ENCODE measurements at regions not wholly inside any gene's neighbourhood (a gene's known extent, or its start where the extent isn't known, plus 50 kb on each side); places are given as distances from the start of the nearest gene placed in this dataset.

DNA sequence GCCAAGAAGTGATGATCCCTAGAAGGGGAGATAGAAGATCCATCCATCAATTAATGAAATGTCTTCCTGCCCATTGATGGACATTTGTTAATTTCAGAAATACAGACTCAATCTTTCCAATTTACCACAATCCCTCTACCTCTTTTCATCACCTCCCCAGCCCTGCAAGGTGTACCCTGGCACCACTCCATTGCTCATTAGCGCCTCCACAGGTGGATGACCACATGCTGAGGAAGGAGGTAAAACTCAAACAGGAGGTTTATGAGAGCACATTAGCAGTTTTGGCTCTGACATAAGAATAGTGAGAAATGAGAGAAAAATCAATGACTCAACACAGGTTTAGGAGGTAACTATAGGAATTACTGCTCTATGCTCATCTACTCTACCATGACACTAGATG is 208.0 kb downstream of the C1D start:
- TF ChIP-seq, protein P1, sequence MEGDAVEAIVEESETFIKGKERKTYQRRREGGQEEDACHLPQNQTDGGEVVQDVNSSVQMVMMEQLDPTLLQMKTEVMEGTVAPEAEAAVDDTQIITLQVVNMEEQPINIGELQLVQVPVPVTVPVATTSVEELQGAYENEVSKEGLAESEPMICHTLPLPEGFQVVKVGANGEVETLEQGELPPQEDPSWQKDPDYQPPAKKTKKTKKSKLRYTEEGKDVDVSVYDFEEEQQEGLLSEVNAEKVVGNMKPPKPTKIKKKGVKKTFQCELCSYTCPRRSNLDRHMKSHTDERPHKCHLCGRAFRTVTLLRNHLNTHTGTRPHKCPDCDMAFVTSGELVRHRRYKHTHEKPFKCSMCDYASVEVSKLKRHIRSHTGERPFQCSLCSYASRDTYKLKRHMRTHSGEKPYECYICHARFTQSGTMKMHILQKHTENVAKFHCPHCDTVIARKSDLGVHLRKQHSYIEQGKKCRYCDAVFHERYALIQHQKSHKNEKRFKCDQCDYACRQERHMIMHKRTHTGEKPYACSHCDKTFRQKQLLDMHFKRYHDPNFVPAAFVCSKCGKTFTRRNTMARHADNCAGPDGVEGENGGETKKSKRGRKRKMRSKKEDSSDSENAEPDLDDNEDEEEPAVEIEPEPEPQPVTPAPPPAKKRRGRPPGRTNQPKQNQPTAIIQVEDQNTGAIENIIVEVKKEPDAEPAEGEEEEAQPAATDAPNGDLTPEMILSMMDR (IDR thresholded peaks at IDR 0.05; ENCODE audit: insufficient read depth, low read depth, low read length, missing control alignments) = peak; percentile 26
- no peak overlapping the region for H3K4me3 ChIP-seq (ENCODE audit: low read length)
- no peak for DNase-seq (ENCODE audit: low read depth)

DNA sequence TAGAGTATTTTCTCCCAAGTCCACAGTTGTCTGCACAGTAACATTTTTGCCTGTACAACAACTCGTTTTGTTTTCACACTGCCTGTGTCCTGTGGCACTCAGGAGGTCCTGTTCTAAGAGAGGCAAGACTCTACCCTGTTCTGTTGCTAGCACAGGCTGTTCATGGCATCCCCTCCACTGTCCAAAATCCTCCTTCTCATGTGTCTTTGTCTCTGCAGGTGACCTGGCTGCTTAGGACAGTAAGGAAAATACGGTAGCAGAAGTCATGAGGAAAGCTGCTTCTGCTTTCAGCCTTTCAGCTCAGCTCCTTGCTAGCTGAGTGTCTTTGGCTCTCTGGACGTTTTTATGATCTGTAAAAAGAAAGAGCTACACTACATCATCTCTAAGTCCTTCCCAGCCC is 205.9 kb downstream of the C1D start:
- TF ChIP-seq, protein P1 (IDR thresholded peaks at IDR 0.05; ENCODE audit: insufficient read depth, low read depth, low read length, missing control alignments) = no peak
- DNase-seq (ENCODE audit: low read depth) = no peak
- H3K4me3 ChIP-seq (ENCODE audit: low read length) = no peak overlapping the region

DNA sequence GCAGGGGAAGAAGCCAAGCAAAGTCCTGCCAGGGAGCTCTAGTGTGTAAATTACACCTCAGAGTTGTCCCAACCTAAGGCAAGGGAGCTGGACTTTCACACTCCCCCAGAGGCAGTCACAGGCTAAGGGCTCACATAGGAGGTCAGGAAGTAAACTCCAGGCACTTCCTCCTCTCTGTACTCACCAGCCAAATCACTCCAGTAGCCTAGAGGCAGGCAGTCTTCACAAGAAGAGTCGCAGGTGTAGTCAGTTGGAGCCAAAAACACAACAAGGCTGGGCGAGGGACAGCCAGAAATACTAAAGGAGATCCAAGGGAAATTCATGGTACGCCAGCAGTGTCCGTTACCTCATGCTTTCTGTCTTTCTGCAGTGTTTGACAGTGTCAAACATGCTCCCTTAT is 205.0 kb downstream of the C1D start:
- TF ChIP-seq, protein P1 (IDR thresholded peaks at IDR 0.05; ENCODE audit: insufficient read depth, low read depth, low read length, missing control alignments) = no peak
- no peak overlapping the region for H3K4me3 ChIP-seq (ENCODE audit: low read length)
- DNase-seq (ENCODE audit: low read depth) = no peak

DNA sequence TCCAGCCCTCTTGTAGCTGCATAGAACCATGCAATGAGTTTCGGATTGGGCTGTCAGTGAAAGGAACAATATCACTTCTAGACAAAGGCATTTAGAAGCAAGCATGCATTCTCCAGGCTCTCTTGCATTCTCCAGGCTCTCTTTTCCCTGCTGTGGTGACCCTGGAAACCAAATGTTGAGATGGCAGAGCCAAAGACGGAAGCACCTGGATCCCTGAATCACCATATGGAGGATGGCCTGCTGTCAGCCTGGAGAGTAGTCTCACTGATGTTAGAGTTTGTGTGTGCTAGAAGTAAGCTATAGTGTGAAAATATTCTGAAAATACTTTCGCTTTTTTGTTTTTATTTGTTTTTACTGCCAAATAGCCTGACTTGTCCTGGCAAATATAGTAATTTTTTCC is 203.9 kb downstream of the C1D start:
- no peak for DNase-seq (ENCODE audit: low read depth)
- TF ChIP-seq, protein P1 (IDR thresholded peaks at IDR 0.05; ENCODE audit: insufficient read depth, low read depth, low read length, missing control alignments) = no peak

DNA sequence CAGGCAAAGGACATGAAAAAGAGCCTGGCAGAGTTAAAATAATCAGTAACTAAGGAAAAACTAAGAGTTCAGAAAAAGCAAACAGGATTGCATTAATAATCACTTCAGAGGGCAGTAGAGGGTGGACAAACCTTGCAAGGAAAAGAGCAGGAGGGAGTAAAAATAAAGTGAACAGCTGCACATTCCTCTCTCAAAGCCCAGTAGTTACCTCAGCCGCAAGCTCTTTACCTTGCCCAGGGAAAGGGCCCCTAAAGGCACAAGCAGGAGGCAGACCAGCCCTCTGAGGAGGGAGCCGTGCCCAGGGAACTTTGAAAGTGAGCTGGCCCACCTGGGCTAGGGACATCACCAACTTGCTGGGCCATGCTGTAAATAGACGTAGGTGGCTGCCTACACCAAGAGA is 196.9 kb downstream of the C1D start:
- no peak for DNase-seq (ENCODE audit: low read depth)
- TF ChIP-seq, protein P1 (IDR thresholded peaks at IDR 0.05; ENCODE audit: insufficient read depth, low read depth, low read length, missing control alignments) = no peak
- no peak overlapping the region for H3K4me3 ChIP-seq (ENCODE audit: low read length)

More for the DNA sequence above, 203.9 kb downstream of the C1D start:
- H3K4me3 ChIP-seq (ENCODE audit: low read length) = no peak overlapping the region

DNA sequence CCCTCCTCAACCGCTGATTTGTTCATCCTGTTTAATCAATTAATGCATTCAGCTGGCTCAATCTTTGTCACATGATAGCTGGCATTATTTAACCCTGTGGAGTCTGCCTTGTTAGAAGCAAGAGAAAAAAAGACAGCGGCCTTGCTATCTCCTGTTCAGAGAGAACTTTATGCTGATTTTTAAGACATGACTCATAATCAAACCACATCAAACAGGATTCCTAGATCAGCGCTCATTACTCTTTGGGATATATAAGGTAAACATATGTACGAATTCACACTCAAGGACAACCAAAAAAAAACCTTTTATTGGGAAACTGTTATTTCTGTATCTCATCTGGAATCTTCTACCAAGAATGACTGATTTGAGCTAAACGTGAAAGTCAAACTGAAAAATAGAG is 195.1 kb downstream of the C1D start:
- DNase-seq (ENCODE audit: low read depth) = peak; percentile 31
- TF ChIP-seq, protein P1 (IDR thresholded peaks at IDR 0.05; ENCODE audit: insufficient read depth, low read depth, low read length, missing control alignments) = no peak
- H3K4me3 ChIP-seq (ENCODE audit: low read length) = no peak overlapping the region

DNA sequence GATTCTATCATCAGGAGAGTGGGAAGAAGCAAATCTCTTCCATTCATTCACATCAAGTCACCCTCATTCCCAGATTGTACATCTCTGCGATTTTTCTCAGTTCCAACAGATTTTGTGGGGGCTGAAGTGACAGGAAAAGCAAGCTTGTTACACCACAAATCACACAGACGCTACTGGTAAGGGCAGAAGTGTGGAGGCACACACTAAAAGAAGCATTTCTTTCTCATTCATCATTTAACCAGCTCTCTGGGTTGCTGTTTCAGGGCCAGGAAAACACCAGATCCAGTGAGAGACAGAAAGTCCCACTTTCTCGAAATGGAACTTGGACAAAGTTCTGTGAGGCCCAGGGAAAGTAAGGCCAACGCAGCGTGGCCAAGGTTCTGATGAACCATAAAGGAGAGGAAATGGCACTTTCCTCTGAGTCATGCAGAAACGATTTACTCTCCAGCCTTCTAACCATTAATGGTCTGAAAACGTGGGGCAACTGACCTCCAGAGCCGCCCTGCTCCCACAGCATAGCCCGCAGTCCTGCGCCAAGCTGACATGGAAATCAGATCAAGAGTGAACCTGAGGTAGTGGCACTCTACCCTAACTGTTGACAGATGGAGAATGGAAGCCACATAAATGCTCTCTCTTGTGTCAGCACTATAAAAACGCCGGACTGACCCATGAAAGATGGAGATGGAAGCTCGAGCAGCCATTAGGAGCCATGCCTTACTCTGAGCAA is 191.0 kb downstream of the C1D start:
- TF ChIP-seq, protein P1 (IDR thresholded peaks at IDR 0.05; ENCODE audit: insufficient read depth, low read depth, low read length, missing control alignments) = no peak
- DNase-seq (ENCODE audit: low read depth) = peak; percentile 24
- no peak overlapping the region for H3K4me3 ChIP-seq (ENCODE audit: low read length)
